GM19238 (cell line): ENCODE measurements at regions not wholly inside any gene's neighbourhood (a gene's known extent, or its start where the extent isn't known, plus 50 kb on each side); places are given as distances from the start of the nearest gene placed in this dataset.

ENCODE experiments used
- DNase-seq: peaks from one replicate; pipeline ENCODE4 v3.0.0; 2011; ENCODE audit warnings: low spot score; ENCODE audit not compliant: insufficient read length

DNA sequence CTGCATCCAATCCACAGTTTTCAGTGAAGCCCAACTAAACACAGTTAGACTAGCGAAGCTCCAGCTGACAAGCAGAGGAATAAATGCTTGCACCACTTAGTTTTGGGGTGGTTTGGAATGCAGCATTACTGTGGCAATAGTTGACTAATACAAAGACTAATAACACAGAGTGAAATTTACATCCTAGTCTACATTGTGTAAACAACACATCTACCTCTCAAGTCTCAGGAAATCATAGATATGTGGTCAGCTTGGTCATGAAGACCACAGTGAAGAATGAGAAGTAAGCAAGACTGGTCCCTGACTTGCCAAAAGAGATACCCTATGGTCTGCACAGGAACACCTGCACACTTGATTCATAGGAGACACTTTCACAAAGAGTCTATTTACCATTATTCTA, 155.1 kb upstream of the TANK start:
- DNase-seq = no peak

- DNase-seq = no peak
Measured at GRCh38 chr2:161008311-161008710, 151.9 kb upstream of the TANK start.

GRCh38 chr2:161010503-161011015, 149.7 kb upstream of the TANK start:
- DNase-seq = no peak

DNA sequence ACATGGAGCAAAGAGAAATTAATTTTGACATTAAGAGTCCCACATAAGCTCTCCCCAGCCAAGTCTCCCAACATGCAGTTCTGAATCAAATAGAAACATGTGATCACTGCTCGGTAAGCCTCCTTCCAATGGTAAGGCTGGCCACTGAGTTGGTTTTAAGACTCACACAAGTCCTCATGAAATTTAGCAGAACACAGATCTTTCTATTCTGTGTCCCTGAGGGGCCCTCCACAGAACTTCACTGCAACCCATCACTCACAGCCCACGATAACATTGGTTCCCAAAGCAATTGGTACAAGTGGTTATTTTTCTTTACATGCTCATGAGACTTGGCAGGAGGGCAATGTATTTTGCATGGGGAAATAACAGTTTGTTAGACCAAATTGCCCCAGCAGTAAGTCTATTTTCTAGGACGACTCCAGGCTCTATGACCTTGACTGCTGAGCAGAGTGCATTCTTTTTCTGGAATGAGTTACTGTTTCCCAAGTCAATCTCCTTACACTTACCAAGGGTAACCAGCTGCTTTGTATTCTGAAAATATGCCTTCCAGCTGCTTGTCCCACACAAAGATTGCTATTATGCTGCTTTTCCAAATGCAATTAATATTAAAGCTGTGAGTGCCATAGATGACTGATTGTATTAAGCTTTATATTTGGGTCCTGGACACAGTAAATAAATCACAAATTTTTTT, 142.3 kb upstream of the TANK start:
- no peak for DNase-seq

DNA sequence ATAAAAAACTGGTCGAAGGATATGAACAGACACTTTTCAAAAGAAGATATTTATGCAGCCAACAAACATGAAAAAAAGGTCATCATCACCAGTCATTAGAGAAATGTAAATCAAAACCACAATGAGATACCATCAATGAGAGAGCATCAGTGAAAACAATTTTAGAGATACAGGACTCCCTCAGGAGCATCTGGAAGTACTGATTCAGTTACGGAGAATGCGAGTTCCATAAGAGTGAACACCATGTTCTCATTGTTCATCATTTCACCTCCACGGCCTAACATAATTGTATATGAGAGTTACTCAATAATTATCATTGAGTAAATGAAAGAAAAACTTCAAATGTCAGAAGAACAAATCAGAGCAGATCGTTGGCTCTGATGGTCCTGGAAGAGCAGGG, 140.9 kb upstream of the TANK start:
- no peak for DNase-seq

DNA sequence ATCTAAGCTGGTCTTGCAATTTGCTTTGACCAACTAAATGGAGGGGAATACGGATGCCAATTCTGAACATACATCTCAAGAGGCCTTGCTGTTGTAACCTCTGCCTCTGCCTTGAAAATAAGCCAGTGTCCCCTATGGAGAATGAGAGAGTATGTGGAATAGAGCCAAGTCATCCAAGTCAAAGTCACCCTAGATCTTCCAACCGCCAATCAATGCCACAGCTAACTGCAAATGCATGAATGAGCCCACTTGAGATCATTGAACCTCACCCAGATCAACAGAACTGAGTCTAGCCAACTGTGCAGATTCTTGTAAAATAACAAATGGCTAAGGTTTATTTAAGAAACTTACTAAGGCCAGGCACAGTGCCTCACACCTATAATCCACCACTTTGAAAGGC, 139.8 kb upstream of the TANK start:
- DNase-seq = no peak

DNA sequence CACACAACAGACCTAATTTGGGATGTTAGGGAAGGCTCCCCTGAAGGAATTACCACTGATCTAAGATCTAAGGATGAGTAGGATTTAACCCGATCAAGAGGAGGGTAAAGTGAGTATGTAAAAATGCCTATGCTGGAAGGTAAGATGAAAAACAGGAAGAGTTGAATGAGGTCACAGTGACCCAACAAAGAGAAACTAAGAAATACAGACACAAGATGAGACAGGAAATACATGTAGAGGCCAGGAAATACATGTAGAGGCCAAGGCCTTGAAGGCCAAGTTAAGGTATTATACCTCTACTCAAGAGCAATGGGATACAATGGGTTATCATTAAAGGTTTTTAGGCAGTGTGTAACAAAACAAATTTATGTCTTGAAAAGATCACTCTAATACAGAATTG, 131.6 kb upstream of the TANK start:
- DNase-seq = no peak

DNA sequence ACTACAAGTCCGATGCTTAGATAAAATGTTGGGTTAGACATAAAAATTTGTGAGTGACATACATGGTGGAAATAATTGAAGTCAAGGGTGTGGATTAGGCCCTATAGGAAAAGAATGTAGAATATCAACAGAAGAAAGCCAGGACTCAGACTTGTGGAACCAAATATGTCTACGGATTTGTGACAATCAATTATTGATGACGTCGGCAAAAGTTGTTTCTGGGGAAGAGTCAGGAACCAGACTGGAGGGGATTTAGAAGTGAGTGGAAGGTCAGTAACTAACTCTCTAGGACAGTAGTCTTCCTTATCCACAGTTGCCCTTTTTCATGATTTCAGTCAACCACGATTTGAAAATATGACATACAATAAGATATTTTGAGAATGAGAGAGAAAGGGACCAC, 130.9 kb upstream of the TANK start:
- DNase-seq = no peak

DNA sequence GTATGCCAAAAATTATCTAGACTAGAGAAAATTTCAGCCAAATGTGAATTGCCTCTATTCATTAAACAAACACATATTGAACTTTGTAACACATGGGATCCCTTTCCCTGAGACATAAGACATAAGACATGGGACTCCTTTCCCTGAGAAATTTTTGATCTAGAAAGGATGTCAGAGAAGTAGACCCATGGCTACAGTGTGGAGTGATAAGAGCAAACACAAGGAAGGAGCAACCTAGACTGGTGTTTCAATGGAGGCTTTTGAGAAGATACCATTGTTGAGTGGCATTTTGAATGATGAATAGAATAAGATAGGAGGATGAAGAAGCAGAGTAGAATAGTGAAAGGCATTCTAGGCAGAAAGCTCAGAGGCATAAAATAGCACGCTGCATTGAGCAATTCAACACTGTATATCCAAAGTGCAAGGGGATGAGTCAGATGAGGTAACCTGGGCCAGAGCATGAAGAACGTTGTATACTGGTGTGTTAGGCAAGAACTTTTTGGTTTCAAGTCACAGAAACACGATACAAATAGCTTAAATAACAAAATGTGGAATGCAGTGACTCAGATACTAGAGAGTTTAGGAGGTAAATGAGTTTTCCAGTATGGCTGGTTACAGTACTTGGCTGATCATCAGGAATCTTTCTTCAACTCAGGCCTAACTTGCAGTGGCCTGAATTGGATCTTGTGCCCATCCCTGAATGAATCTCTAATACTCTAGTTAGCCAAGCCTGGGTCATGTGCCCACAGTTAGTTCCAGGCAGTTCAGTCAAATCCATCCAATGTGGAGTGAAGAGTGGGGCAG, 129.8 kb upstream of the TANK start:
- no peak for DNase-seq

GRCh38 chr2:161031511-161031910, 128.7 kb upstream of the TANK start:
- DNase-seq = no peak

DNA sequence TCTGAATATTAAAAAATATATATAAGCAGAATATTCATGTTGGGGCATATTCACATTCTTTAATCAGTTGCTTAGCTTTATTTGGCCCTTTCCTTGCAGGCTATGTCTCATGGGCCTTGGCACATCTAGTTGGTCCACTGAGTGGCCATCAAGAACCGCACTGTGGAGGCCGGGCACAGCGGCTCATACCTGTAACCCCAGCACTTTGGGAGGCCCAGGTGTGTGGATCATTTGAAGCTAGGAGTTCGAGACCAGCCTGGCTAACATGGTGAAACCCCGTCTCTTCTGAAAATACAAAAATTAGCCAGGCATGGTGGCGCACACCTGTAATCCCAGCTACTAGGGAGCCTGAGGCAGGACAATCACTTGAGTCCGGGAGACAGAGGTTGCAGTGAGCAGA, 127.6 kb upstream of the TANK start:
- DNase-seq = no peak

GRCh38 chr2:161033059-161033660, 127.1 kb upstream of the TANK start:
- no peak for DNase-seq

GRCh38 chr2:161036926-161037325, 123.3 kb upstream of the TANK start:
- no peak for DNase-seq

DNA sequence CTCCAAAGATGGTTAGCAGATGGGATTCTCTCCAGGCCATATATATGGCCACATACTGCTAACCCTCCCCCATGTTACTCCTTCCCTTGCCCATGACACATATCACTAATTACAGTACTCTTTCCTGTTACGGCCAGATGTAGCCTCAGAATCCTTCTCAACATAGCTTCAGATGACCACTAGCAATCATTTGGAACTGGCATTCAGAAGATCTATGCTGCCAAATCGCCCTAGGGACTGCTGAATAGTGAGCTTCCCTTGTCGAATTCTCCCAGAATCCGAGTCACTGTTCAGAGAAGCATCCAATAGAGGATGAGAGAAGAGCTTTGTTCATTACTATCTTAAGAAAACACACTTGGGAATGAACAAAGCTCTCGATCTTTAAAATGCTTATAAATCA, 121.2 kb upstream of the TANK start:
- no peak for DNase-seq

- no peak for DNase-seq
Measured at GRCh38 chr2:161041356-161041755, 118.9 kb upstream of the TANK start.

DNA sequence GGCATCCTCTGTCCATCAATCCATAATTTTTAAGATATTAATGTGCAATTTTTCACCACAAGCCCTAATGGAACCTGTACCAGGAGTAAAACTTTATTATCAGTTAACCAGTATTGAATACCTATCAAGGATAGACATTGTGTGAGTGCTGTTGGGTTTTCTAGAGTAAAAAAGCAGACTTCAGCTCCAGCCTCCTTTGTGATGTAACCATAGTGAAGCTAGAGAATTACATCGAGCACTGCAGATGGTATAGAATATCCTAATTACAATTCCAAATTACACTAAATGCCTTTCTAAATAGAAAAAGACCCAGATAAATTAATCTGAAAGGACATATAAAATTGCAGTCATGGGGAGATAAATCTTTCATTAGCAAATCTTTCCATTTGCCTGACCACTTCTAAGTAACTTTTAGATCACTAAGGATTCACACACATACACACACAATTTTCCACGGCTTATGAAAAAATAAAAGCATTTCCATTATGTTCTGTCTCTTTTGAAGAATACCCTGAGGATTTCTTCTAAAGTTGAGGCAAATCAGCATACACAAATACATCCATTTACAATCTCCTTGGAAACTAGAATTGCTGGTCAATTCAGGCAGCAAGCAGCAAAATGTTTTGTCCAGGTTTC, 117.1 kb upstream of the TANK start:
- no peak for DNase-seq

DNA sequence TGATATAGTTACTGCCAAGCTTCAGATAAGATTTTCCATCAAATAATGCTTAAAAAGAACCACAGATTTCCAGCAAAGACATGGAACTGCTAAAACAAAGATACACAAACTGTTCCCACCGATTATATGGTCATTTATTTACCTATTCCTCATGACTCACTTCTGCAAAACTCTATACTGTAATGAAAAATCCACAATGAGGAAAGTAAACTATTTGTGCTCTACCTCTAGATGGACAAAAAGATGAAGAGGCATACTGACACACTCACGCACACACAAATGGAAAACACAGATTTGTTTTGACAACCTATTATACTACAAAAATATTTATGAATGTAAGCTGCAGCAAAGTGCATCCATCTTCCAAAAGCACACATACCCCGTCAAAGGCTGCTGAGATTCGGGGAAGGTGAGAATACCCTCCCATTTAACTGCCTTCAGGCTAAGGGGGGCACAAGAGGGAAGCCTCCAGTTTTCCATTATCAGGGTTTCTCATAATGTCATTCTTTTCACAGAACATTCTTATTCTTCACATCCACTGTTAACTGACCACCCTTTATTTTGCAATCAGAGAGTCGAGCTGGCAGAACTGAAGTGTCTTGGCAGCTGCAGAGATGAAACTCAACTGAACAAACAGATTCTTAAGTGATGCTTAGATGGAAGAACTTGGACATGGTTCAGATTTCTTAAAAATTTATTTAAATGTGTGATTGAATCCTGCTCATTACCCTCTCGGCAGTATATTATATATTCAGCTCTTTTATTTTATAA, 115.9 kb upstream of the TANK start:
- DNase-seq = no peak

DNA sequence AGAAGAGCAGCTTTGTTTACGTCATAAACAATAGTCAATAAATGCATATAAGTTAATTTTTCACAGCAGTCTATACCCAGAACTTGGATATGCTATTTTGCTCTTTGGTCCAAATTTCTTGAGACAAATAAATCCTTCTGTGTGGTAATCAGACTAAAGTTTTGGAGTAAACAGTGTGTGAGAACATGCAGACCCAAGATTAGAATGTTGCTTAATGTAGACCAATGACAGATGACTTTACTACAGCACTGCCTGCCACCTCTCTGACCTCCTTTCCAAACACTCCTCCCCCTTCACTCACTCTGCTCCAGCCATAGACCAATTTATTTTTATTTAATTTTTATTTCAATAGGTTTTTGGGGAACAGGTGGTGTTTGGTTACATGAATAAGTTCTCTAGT, 115.3 kb upstream of the TANK start:
- DNase-seq = no peak

DNA sequence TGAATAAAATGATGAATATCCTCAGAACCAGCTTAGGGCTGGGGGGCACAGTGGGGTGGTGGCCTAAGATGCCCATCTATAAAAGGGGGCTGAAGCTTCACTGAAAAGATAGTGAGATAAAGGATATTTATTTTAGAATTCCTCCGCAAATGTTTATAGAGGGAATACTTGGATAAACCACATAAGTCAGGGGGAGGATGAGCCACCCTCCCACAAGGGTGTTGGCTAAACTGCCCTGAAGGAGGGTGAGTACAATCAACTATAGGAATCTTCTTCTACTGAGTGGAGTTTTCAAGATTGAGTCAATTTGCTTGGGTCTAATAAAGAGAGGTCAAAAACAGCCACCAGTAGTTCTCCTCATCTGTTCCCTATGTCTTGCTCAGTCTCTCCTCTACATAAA, 114.5 kb upstream of the TANK start:
- no peak for DNase-seq

- no peak for DNase-seq
Measured at GRCh38 chr2:161046876-161047275, 113.4 kb upstream of the TANK start.

DNA sequence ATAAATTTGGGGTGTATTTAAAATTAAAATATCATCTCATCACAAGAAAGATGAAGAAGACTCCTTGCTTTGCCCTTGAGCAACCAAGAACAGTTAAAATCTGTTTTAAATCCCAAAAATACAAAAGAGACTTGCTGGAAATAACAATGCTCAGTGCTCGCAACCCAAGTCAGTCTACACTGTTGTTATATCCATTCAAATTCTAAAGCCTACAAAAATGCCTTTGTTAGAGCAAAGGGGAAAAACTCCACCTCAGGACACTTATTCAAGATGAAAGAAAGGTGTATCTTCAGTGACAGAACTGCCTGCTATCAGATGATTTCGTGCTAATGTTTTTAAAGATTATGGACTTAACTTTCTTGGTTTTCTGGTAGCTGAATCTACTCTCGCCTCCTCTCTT, 111.9 kb upstream of the TANK start:
- DNase-seq = no peak
